VCaP (cell line): ENCODE measurements at regions not wholly inside any gene's neighbourhood (a gene's known extent, or its start where the extent isn't known, plus 50 kb on each side); places are given as distances from the start of the nearest gene placed in this dataset.
"Not testable (repeated sequence)": the region's sequence is repeated elsewhere in the genome, so short reads cannot be mapped to it uniquely, and the experiment has no call there.

ENCODE experiments used
- H3K27ac ChIP-seq: fragments of 450-650 bp; 2 replicates; pipeline ENCODE4 v1.5.1; 2017
- CTCF ChIP-seq: fragments of 450-650 bp; conservative IDR thresholded peaks from 2 replicates; pipeline ENCODE4 v1.5.1; 2017; ENCODE audit warnings: mild to moderate bottlenecking, moderate library complexity

GRCh38 chr7:35874886-35875285 lies 74.0 kb downstream of the SEPTIN7 start:
- H3K27ac ChIP-seq, result peak overlapping the region; percentile 32; the same call in 1 of the 2 replicates
- TF ChIP-seq CTCF, result no peak

GRCh38 chr7:35875292-35875691 lies 74.4 kb downstream of the SEPTIN7 start:
- TF ChIP-seq CTCF, result no peak

GRCh38 chr7:35878351-35878750 lies 77.5 kb downstream of the SEPTIN7 start:
- TF ChIP-seq CTCF, result no peak

More at GRCh38 chr7:35875292-35875691, 74.4 kb downstream of the SEPTIN7 start:
- peak overlapping the region; percentile 32; the same call in 1 of the 2 replicates for H3K27ac ChIP-seq

GRCh38 chr7:35887430-35887829 lies 86.6 kb downstream of the SEPTIN7 start:
- not testable (repeated sequence) for H3K27ac ChIP-seq

More at GRCh38 chr7:35878351-35878750, 77.5 kb downstream of the SEPTIN7 start:
- H3K27ac ChIP-seq, result no peak overlapping the region

GRCh38 chr7:35889001-35889400 lies 88.1 kb downstream of the SEPTIN7 start:
- no peak overlapping the region for H3K27ac ChIP-seq
- TF ChIP-seq CTCF, result no peak

GRCh38 chr7:35889870-35890269 lies 89.0 kb downstream of the SEPTIN7 start:
- H3K27ac ChIP-seq, result no peak overlapping the region
- TF ChIP-seq CTCF, result no peak

GRCh38 chr7:35891004-35891830 lies 90.4 kb downstream of the SEPTIN7 start:
- no peak for TF ChIP-seq CTCF
- no peak overlapping the region for H3K27ac ChIP-seq

- TF ChIP-seq CTCF, result no peak
- H3K27ac ChIP-seq, result no peak overlapping the region
Measured at GRCh38 chr7:35893649-35894048, 92.8 kb downstream of the SEPTIN7 start.
